Vagina (tissue), 2 donors: ENCODE measurements at regions not wholly inside any gene's neighbourhood (a gene's known extent, or its start where the extent isn't known, plus 50 kb on each side); places are given as distances from the start of the nearest gene placed in this dataset.

Experiments
- DNase-seq, 2 donors: peaks; one replicate each; pipeline ENCODE4 v3.0.0-alpha.2; 2017; ENCODE audit errors: extremely low spot score in 2 of 2
- H3K27ac ChIP-seq: fragments of 200-600 bp; sonication (generic); one replicate; pipeline ENCODE4 v1.5.1; 2019
- H3K27me3 ChIP-seq: fragments of 200-600 bp; sonication (generic); one replicate; pipeline ENCODE4 v1.5.1; 2019
- H3K36me3 ChIP-seq, 2 donors: fragments of 200-600 bp; sonication (generic); one replicate each; pipeline ENCODE4 v1.5.1; 2017 to 2019
- H3K4me1 ChIP-seq: fragments of 200-600 bp; sonication (generic); one replicate; pipeline ENCODE4 v1.5.1; 2019
- H3K4me3 ChIP-seq, 2 donors: fragments of 200-600 bp; sonication (generic); 1 replicate in 1 of 2; 2 replicates in 1 of 2; pipeline ENCODE4 v1.5.1; 2016 to 2019
- H3K9me3 ChIP-seq: fragments of 200-600 bp; sonication (generic); one replicate; pipeline ENCODE4 v1.5.1; 2019
- CTCF ChIP-seq, 3 experiments: fragments of 450-650 bp in 2 of 3; fragments of 200-600 bp in 1 of 3; sonication (generic) in 1 of 3; IDR thresholded peaks; one replicate each; pipeline ENCODE4 v1.5.1; 2017 to 2019; ENCODE audit warnings: antibody characterized with exemption in 3 of 3, mild to moderate bottlenecking in 2 of 3, moderate library complexity in 2 of 3
- POLR2A ChIP-seq, 2 donors: fragments of 450-650 bp; IDR thresholded peaks; one replicate each; pipeline ENCODE4 v1.6.1; 2017; ENCODE audit warnings: antibody characterized with exemption in 2 of 2, mild to moderate bottlenecking in 2 of 2, moderate library complexity in 2 of 2
- POLR2AphosphoS5 ChIP-seq, 2 donors: sonication (generic); formaldehyde crosslinking; IDR thresholded peaks; one replicate each; pipeline ENCODE4 v1.9.0; 2017; ENCODE audit warnings: antibody characterized with exemption in 2 of 2, mild to moderate bottlenecking in 2 of 2, low read depth in 1 of 2; ENCODE audit not compliant: insufficient read depth in 1 of 2
- intact Hi-C: fragments of 100-400 bp; cut with DNase I; formaldehyde crosslinking; loops from one replicate; pipeline ENCODE4 v1.15.1; 2023

GRCh38 chr9:93815677-93816076 lies 139.5 kb downstream of the BARX1 start:
- no peak overlapping the region for H3K4me3 ChIP-seq
- H3K36me3 ChIP-seq, result no peaks in the 10 kb centered on the region
- intact Hi-C loops, result no loop called here
- no peak overlapping the region for H3K27ac ChIP-seq
- H3K27me3 ChIP-seq, result no peaks in the 10 kb centered on the region
- no peak for DNase-seq
- no peaks in the 10 kb centered on the region for H3K4me1 ChIP-seq
- H3K9me3 ChIP-seq, result no peaks in the 10 kb centered on the region
- TF ChIP-seq POLR2AphosphoS5 (IDR thresholded peaks at IDR 0.05; ENCODE audit: insufficient read depth in 1 of 2, low read depth in 1 of 2), result no peak
- TF ChIP-seq CTCF (IDR thresholded peaks at IDR 0.05), result no peak
- no peak for TF ChIP-seq POLR2A (IDR thresholded peaks at IDR 0.05)

GRCh38 chr9:93815135-93815534 lies 140.0 kb downstream of the BARX1 start:
- H3K4me3 ChIP-seq, result no peak overlapping the region
- H3K27me3 ChIP-seq, result no peaks in the 10 kb centered on the region
- peak in 1 of 2 donors; percentile 40 for DNase-seq
- no peaks in the 10 kb centered on the region for H3K9me3 ChIP-seq
- H3K36me3 ChIP-seq, result no peaks in the 10 kb centered on the region
- no peak overlapping the region for H3K27ac ChIP-seq
- no peaks in the 10 kb centered on the region for H3K4me1 ChIP-seq
- intact Hi-C loops, result no loop called here
- TF ChIP-seq POLR2A (IDR thresholded peaks at IDR 0.05) (no peak), CTCF (IDR thresholded peaks at IDR 0.05) (no peak), POLR2AphosphoS5 (IDR thresholded peaks at IDR 0.05; ENCODE audit: insufficient read depth in 1 of 2, low read depth in 1 of 2) (no peak)

GRCh38 chr9:93814077-93814956 lies 140.8 kb downstream of the BARX1 start:
- Histone ChIP-seq H3K4me3 (no peak overlapping the region), H3K27ac (no peak overlapping the region), H3K27me3 (no peaks in the 10 kb centered on the region), H3K9me3 (no peaks in the 10 kb centered on the region), H3K4me1 (no peaks in the 10 kb centered on the region), H3K36me3 (no peaks in the 10 kb centered on the region)
- intact Hi-C loops, result no loop called here
- DNase-seq, result peak in 1 of 2 donors; percentile 64
- TF ChIP-seq POLR2A (IDR thresholded peaks at IDR 0.05), result no peak
- no peak for TF ChIP-seq POLR2AphosphoS5 (IDR thresholded peaks at IDR 0.05; ENCODE audit: insufficient read depth in 1 of 2, low read depth in 1 of 2)
- TF ChIP-seq CTCF (IDR thresholded peaks at IDR 0.05), result no peak

- no peaks in the 10 kb centered on the region for H3K9me3 ChIP-seq
- no peak for TF ChIP-seq CTCF (IDR thresholded peaks at IDR 0.05)
- no peak for TF ChIP-seq POLR2A (IDR thresholded peaks at IDR 0.05)
- TF ChIP-seq POLR2AphosphoS5 (IDR thresholded peaks at IDR 0.05; ENCODE audit: insufficient read depth in 1 of 2, low read depth in 1 of 2), result no peak
- H3K27me3 ChIP-seq, result no peaks in the 10 kb centered on the region
- DNase-seq, result peak in 1 of 2 donors; percentile 70
- no peak overlapping the region for H3K4me3 ChIP-seq
- H3K27ac ChIP-seq, result no peak overlapping the region
- intact Hi-C loops, result no loop called here
- H3K4me1 ChIP-seq, result no peaks in the 10 kb centered on the region
- H3K36me3 ChIP-seq, result no peaks in the 10 kb centered on the region
Observed at GRCh38 chr9:93813221-93814076, 141.7 kb downstream of the BARX1 start.

GRCh38 chr9:93812410-93812668 lies 142.8 kb downstream of the BARX1 start:
- DNase-seq, result no peak
- no peak overlapping the region for H3K4me3 ChIP-seq
- H3K27ac ChIP-seq, result no peak overlapping the region
- H3K9me3 ChIP-seq, result no peaks in the 10 kb centered on the region
- intact Hi-C loops, result no loop called here
- H3K36me3 ChIP-seq, result no peaks in the 10 kb centered on the region
- no peaks in the 10 kb centered on the region for H3K4me1 ChIP-seq
- H3K27me3 ChIP-seq, result no peaks in the 10 kb centered on the region
- TF ChIP-seq CTCF (IDR thresholded peaks at IDR 0.05) (no peak), POLR2A (IDR thresholded peaks at IDR 0.05) (no peak), POLR2AphosphoS5 (IDR thresholded peaks at IDR 0.05; ENCODE audit: insufficient read depth in 1 of 2, low read depth in 1 of 2) (no peak)
